IMR-90 (cell line): ENCODE measurements at regions not wholly inside any gene's neighbourhood (a gene's known extent, or its start where the extent isn't known, plus 50 kb on each side); places are given as distances from the start of the nearest gene placed in this dataset.

Experiments used
- ATAC-seq: fragments of 200-7000 bp; cut with Tn5 transposase; 2 replicates; pipeline ENCODE4 v1.9.1; 2020; ENCODE audit warnings: low read depth, mild to moderate bottlenecking, moderate library complexity
- BruUV-seq: library from RNA; stranded (reverse); fragments of 400-500 nt; replicated peaks from 2 replicates; lab custom pipeline; 2021; lab: Mats Ljungman, UMichigan
- CTCF ChIA-PET: fragments of 300-600 bp; formaldehyde crosslinking; extraction: SDS; loops from one replicate; lab custom pipeline; 2021; ENCODE audit warnings: antibody characterized with exemption; lab: Yijun Ruan, JAX
- POLR2A ChIA-PET: fragments of 300-600 bp; sonication (Branson Sonifier 250); formaldehyde crosslinking; loops from one replicate; lab custom pipeline; 2022; ENCODE audit warnings: antibody characterized with exemption; ENCODE audit not compliant: unreplicated experiment; lab: Charles Lee
- DNase-seq: peaks from one replicate; pipeline ENCODE4 v3.0.0; 2013
- H2AFZ ChIP-seq: replicated peaks from 2 replicates; pipeline ENCODE3; 2013; ENCODE audit warnings: low read length, mild to moderate bottlenecking; ENCODE audit not compliant: poor library complexity
- H2AK5ac ChIP-seq: 2 replicates; pipeline ENCODE4 v1.6.1; 2013; ENCODE audit warnings: low read depth, low read length, inconsistent platforms
- H2AK9ac ChIP-seq: replicated peaks from 2 replicates; pipeline ENCODE3; 2013; ENCODE audit warnings: mild to moderate bottlenecking, low read depth, low read length, moderate library complexity; ENCODE audit not compliant: poor library complexity
- H2BK120ac ChIP-seq: 2 replicates; pipeline ENCODE4 v1.6.1; 2013; ENCODE audit warnings: low read depth, low read length, inconsistent platforms
- H2BK15ac ChIP-seq: 3 replicates; pipeline ENCODE4 v1.6.1; 2013; ENCODE audit warnings: low read depth, low read length, inconsistent platforms
- H2BK20ac ChIP-seq: 2 replicates; pipeline ENCODE4 v1.6.1; 2013; ENCODE audit warnings: low read depth, mild to moderate bottlenecking, inconsistent platforms, low read length, moderate library complexity
- H2BK5ac ChIP-seq: 2 replicates; pipeline ENCODE4 v1.6.1; 2013; ENCODE audit warnings: mild to moderate bottlenecking, low read depth, low read length, inconsistent platforms; ENCODE audit not compliant: poor library complexity, severe bottlenecking
- H3K14ac ChIP-seq: replicated peaks from 2 replicates; pipeline ENCODE4 v1.6.1; 2013; ENCODE audit warnings: low read depth, low read length, inconsistent platforms
- H3K18ac ChIP-seq: 2 replicates; pipeline ENCODE4 v1.6.1; 2013; ENCODE audit warnings: low read depth, low read length, control low read depth
- H3K23ac ChIP-seq: 2 replicates; pipeline ENCODE4 v1.6.1; 2013; ENCODE audit warnings: low read depth, low read length, inconsistent platforms
- H3K27ac ChIP-seq: 2 replicates; pipeline ENCODE4 v1.5.1; 2013; ENCODE audit warnings: mild to moderate bottlenecking, control low read depth, low read length; ENCODE audit not compliant: insufficient read depth
- H3K27me3 ChIP-seq: 2 replicates; pipeline ENCODE4 v1.6.1; 2013; ENCODE audit warnings: low read length; ENCODE audit not compliant: control insufficient read depth, insufficient read depth
- H3K36me3 ChIP-seq: 2 replicates; pipeline ENCODE4 v1.6.1; 2013; ENCODE audit warnings: low read length, mixed read lengths; ENCODE audit not compliant: control insufficient read depth, insufficient read depth
- H3K4ac ChIP-seq: 2 replicates; pipeline ENCODE4 v1.6.1; 2013; ENCODE audit warnings: low read depth, low read length, inconsistent platforms
- H3K4me1 ChIP-seq: 2 replicates; pipeline ENCODE4 v1.6.1; 2013; ENCODE audit warnings: low read length, mixed read lengths; ENCODE audit not compliant: control insufficient read depth, insufficient read depth
- H3K4me2 ChIP-seq: 2 replicates; pipeline ENCODE4 v1.6.1; 2013; ENCODE audit warnings: low read depth, mild to moderate bottlenecking, control low read depth, low read length, moderate library complexity
- H3K4me3 ChIP-seq: 2 replicates; pipeline ENCODE4 v1.5.1; 2013; ENCODE audit warnings: low read depth, mild to moderate bottlenecking, control low read depth, low read length, moderate library complexity; ENCODE audit not compliant: insufficient read depth
- H3K56ac ChIP-seq: 2 replicates; pipeline ENCODE4 v1.6.1; 2013; ENCODE audit warnings: low read length, inconsistent platforms; ENCODE audit not compliant: insufficient read depth; ENCODE audit errors: extremely low read depth
- H3K79me1 ChIP-seq, 2 experiments: 2 replicates each; pipeline ENCODE4 v1.6.1; 2013; ENCODE audit warnings: low read length in 2 of 2, inconsistent platforms in 1 of 2, low read depth in 1 of 2
- H3K9ac ChIP-seq: 2 replicates; pipeline ENCODE4 v1.6.1; 2013; ENCODE audit warnings: low read depth, low read length, control low read depth
- H3K9me1 ChIP-seq: 2 replicates; pipeline ENCODE4 v1.6.1; 2013; ENCODE audit warnings: low read length, inconsistent platforms; ENCODE audit not compliant: insufficient read depth
- H3K9me3 ChIP-seq: 2 replicates; pipeline ENCODE4 v1.6.1; 2013; ENCODE audit warnings: low read length; ENCODE audit not compliant: control insufficient read depth, insufficient read depth
- H4K20me1 ChIP-seq: 2 replicates; pipeline ENCODE4 v1.6.1; 2013; ENCODE audit warnings: low read length, inconsistent platforms; ENCODE audit not compliant: insufficient read depth
- H4K5ac ChIP-seq: 2 replicates; pipeline ENCODE4 v1.6.1; 2013; ENCODE audit warnings: mild to moderate bottlenecking, low read depth, low read length, control low read depth
- H4K8ac ChIP-seq, 2 experiments: 2 replicates each; pipeline ENCODE4 v1.6.1; 2013; ENCODE audit warnings: low read depth in 2 of 2, low read length in 2 of 2, control low read depth in 1 of 2, inconsistent platforms in 1 of 2
- H4K91ac ChIP-seq: 2 replicates; pipeline ENCODE4 v1.6.1; 2013; ENCODE audit warnings: low read depth, low read length, inconsistent platforms; ENCODE audit not compliant: insufficient read depth
- BHLHE40 ChIP-seq: fragments of 150-350 bp; IDR thresholded peaks from 2 replicates; pipeline ENCODE4 v1.6.1; 2016; ENCODE audit warnings: mild to moderate bottlenecking, low read depth, low read length
- CEBPB ChIP-seq: IDR thresholded peaks from 2 replicates; pipeline ENCODE4 v1.6.1; 2012; ENCODE audit warnings: low read depth, low read length, improper control_type of control experiment
- CHD1 ChIP-seq: IDR thresholded peaks from 2 replicates; pipeline ENCODE4 v1.6.1; 2012; ENCODE audit warnings: low read depth, low read length, improper control_type of control experiment
- CTCF ChIP-seq: conservative IDR thresholded peaks from 2 replicates; pipeline ENCODE4 v1.5.1; 2012; ENCODE audit warnings: mild to moderate bottlenecking, low read depth, low read length, improper control_type of control experiment
- ELK1 ChIP-seq: fragments of 150-350 bp; IDR thresholded peaks from 2 replicates; pipeline ENCODE4 v1.6.1; 2016; ENCODE audit warnings: low read depth, mild to moderate bottlenecking, low read length, moderate library complexity, borderline replicate concordance
- FOS ChIP-seq: fragments of 150-350 bp; IDR thresholded peaks from 2 replicates; pipeline ENCODE4 v1.6.1; 2016; ENCODE audit warnings: low read depth, low read length
- MAFK ChIP-seq: IDR thresholded peaks from 2 replicates; pipeline ENCODE4 v1.6.1; 2012; ENCODE audit warnings: low read depth, low read length, improper control_type of control experiment
- MAZ ChIP-seq: IDR thresholded peaks from 2 replicates; pipeline ENCODE4 v1.6.1; 2012; ENCODE audit warnings: low read depth, mild to moderate bottlenecking, low read length, improper control_type of control experiment, moderate library complexity, borderline replicate concordance
- MXI1 ChIP-seq: IDR thresholded peaks from 2 replicates; pipeline ENCODE4 v1.6.1; 2012; ENCODE audit warnings: low read depth, mild to moderate bottlenecking, low read length, moderate library complexity, borderline replicate concordance
- NFE2L2 ChIP-seq: fragments of 150-350 bp; IDR thresholded peaks from 2 replicates; pipeline ENCODE4 v1.6.1; 2016; ENCODE audit warnings: low read depth, mild to moderate bottlenecking, low read length
- POLR2A ChIP-seq: IDR thresholded peaks from 2 replicates; pipeline ENCODE4 v1.6.1; 2012; ENCODE audit warnings: mild to moderate bottlenecking, low read depth, low read length
- RAD21 ChIP-seq: IDR thresholded peaks from 2 replicates; pipeline ENCODE4 v1.6.1; 2012; ENCODE audit warnings: low read length, improper control_type of control experiment
- RCOR1 ChIP-seq: IDR thresholded peaks from 2 replicates; pipeline ENCODE4 v1.6.1; 2012; ENCODE audit warnings: mild to moderate bottlenecking, low read length, improper control_type of control experiment; ENCODE audit not compliant: insufficient replicate concordance
- RFX5 ChIP-seq: IDR thresholded peaks from 2 replicates; pipeline ENCODE4 v1.8.0; 2012; ENCODE audit warnings: low read depth, mild to moderate bottlenecking, low read length, moderate library complexity
- SMC3 ChIP-seq: fragments of 150-350 bp; IDR thresholded peaks from 2 replicates; pipeline ENCODE4 v1.6.1; 2016; ENCODE audit warnings: low read depth, mild to moderate bottlenecking, antibody characterized with exemption, low read length, moderate library complexity
- USF2 ChIP-seq: fragments of 150-350 bp; IDR thresholded peaks from 2 replicates; pipeline ENCODE4 v1.6.1; 2017; ENCODE audit warnings: mild to moderate bottlenecking, antibody characterized with exemption, low read length, low read depth
- WGBS, 2 experiments: methylation state at CpG; one replicate each; pipeline versions ENCODE4 v1.1.5 to v1.1.7; 2013; ENCODE audit warnings: missing lambda C conversion rate in 2 of 2; ENCODE audit not compliant: insufficient read length in 1 of 2; ENCODE audit errors: extremely low coverage in 2 of 2; 5-methylcytosine and 5-hydroxymethylcytosine counted together
- dilution Hi-C: fragments of 300-500 bp; cut with HindIII; formaldehyde crosslinking; loops from one replicate; pipeline ENCODE4 v1.14.3; 2018; ENCODE audit warnings: low sequenced_read_pairs; ENCODE audit not compliant: unreplicated experiment
- in situ Hi-C: fragments of 300-500 bp; cut with MboI; formaldehyde crosslinking; loops from 3 replicates; pipeline ENCODE4 v1.14.3; 2019; ENCODE audit warnings: low sequenced_read_pairs, inconsistent platforms, mixed read lengths
- intact Hi-C: fragments of 100-400 bp; cut with micrococcal nuclease; formaldehyde crosslinking; loops from 2 replicates; pipeline ENCODE4 v1.10.0; 2022

GRCh38 chr11:121872356-121872755, 243.7 kb downstream of the BLID start:
- ChIA-PET POLR2A (no interaction called here), CTCF (no interaction called here)
- Histone ChIP-seq H3K4me2 (no peak overlapping the region), H2AFZ (no peak overlapping the region), H3K9me3 (no peaks in the 10 kb centered on the region), H3K9ac (no peak overlapping the region), H2AK9ac (no peak overlapping the region), H3K79me1 (no peaks in the 10 kb centered on the region), H2BK120ac (no peak overlapping the region), H3K14ac (no peak overlapping the region), H2BK5ac (no peak overlapping the region), H3K9me1 (no peaks in the 10 kb centered on the region), H2AK5ac (no peak overlapping the region), H4K91ac (no peak overlapping the region), H2BK20ac (no peak overlapping the region), H4K8ac (no peak overlapping the region), H3K27ac (no peak overlapping the region), H3K4me1 (no peaks in the 10 kb centered on the region), H3K23ac (no peak overlapping the region), H3K56ac (no peak overlapping the region), H3K4ac (no peak overlapping the region), H4K5ac (no peak overlapping the region), H3K4me3 (no peak overlapping the region), H3K27me3 (no peaks in the 10 kb centered on the region), H3K36me3 (no peaks in the 10 kb centered on the region), H4K20me1 (no peaks in the 10 kb centered on the region), H2BK15ac (no peak overlapping the region), H3K18ac (no peak overlapping the region)
- intact Hi-C loops (no loop called here), dilution Hi-C loops (no loop called here), in situ Hi-C loops (no loop called here)
- no TSS peak for BruUV-seq
- TF ChIP-seq FOS (no peak), BHLHE40 (no peak), MAZ (no peak), RFX5 (no peak), ELK1 (no peak), CTCF (no peak), POLR2A (no peak), RCOR1 (no peak), CEBPB (no peak), MXI1 (no peak), MAFK (no peak), USF2 (no peak), RAD21 (no peak), SMC3 (no peak), NFE2L2 (no peak), CHD1 (no peak)
- no CpG with 5 or more reads among the region's 5 CpGs for WGBS, 2 experiments
- DNase-seq (no peak), ATAC-seq (no peak)
